ENCODE measurements at regions not wholly inside any gene's neighbourhood (a gene's known extent, or its start where the extent isn't known, plus 50 kb on each side); places are given as distances from the start of the nearest gene placed in this dataset.

- no peak overlapping the region for H3K4me3 ChIP-seq (ENCODE audit: low read length)
Observed at GRCh38 chr2:7824211-7824610, 857.6 kb upstream of the ID2 start.

GRCh38 chr2:7825591-7826312 lies 856.1 kb upstream of the ID2 start:
- H3K4me3 ChIP-seq (ENCODE audit: low read length) = no peak overlapping the region
- no peak for TF ChIP-seq ZNF274 (IDR thresholded peaks at IDR 0.05; ENCODE audit: low read depth, low read length)

More at GRCh38 chr2:7824211-7824610, 857.6 kb upstream of the ID2 start:
- TF ChIP-seq ZNF274 (IDR thresholded peaks at IDR 0.05; ENCODE audit: low read depth, low read length) = no peak

- H3K4me3 ChIP-seq (ENCODE audit: low read length) = no peak overlapping the region
- TF ChIP-seq ZNF274 (IDR thresholded peaks at IDR 0.05; ENCODE audit: low read depth, low read length) = no peak
Observed at GRCh38 chr2:7826656-7827055, 855.2 kb upstream of the ID2 start.

GRCh38 chr2:7829241-7829640 lies 852.6 kb upstream of the ID2 start:
- no peak for TF ChIP-seq ZNF274 (IDR thresholded peaks at IDR 0.05; ENCODE audit: low read depth, low read length)
- no peak overlapping the region for H3K4me3 ChIP-seq (ENCODE audit: low read length)

- no peak for TF ChIP-seq ZNF274 (IDR thresholded peaks at IDR 0.05; ENCODE audit: low read depth, low read length)
- no peak overlapping the region for H3K4me3 ChIP-seq (ENCODE audit: low read length)
Observed at GRCh38 chr2:7830616-7831015, 851.2 kb upstream of the ID2 start.

- TF ChIP-seq ZNF274 (IDR thresholded peaks at IDR 0.05; ENCODE audit: low read depth, low read length) = no peak
- H3K4me3 ChIP-seq (ENCODE audit: low read length) = no peak overlapping the region
Observed at GRCh38 chr2:7835151-7835550, 846.7 kb upstream of the ID2 start.

GRCh38 chr2:7835693-7836680 lies 845.9 kb upstream of the ID2 start:
- H3K4me3 ChIP-seq (ENCODE audit: low read length) = no peak overlapping the region
- no peak for TF ChIP-seq ZNF274 (IDR thresholded peaks at IDR 0.05; ENCODE audit: low read depth, low read length)

GRCh38 chr2:7837237-7837760 lies 844.6 kb upstream of the ID2 start:
- TF ChIP-seq ZNF274 (IDR thresholded peaks at IDR 0.05; ENCODE audit: low read depth, low read length) = no peak
- H3K4me3 ChIP-seq (ENCODE audit: low read length) = no peak overlapping the region

GRCh38 chr2:7838669-7839068 lies 843.2 kb upstream of the ID2 start:
- no peak overlapping the region for H3K4me3 ChIP-seq (ENCODE audit: low read length)
- TF ChIP-seq ZNF274 (IDR thresholded peaks at IDR 0.05; ENCODE audit: low read depth, low read length) = no peak

GRCh38 chr2:7840651-7841380 lies 841.0 kb upstream of the ID2 start:
- no peak for TF ChIP-seq ZNF274 (IDR thresholded peaks at IDR 0.05; ENCODE audit: low read depth, low read length)

GRCh38 chr2:7841751-7842150 lies 840.1 kb upstream of the ID2 start:
- no peak overlapping the region for H3K4me3 ChIP-seq (ENCODE audit: low read length)
- no peak for TF ChIP-seq ZNF274 (IDR thresholded peaks at IDR 0.05; ENCODE audit: low read depth, low read length)

More at GRCh38 chr2:7840651-7841380, 841.0 kb upstream of the ID2 start:
- no peak overlapping the region for H3K4me3 ChIP-seq (ENCODE audit: low read length)

- no peak overlapping the region for H3K4me3 ChIP-seq (ENCODE audit: low read length)
- TF ChIP-seq ZNF274 (IDR thresholded peaks at IDR 0.05; ENCODE audit: low read depth, low read length) = no peak
Observed at GRCh38 chr2:7844414-7844965, 837.4 kb upstream of the ID2 start.

- no peak for TF ChIP-seq ZNF274 (IDR thresholded peaks at IDR 0.05; ENCODE audit: low read depth, low read length)
Observed at GRCh38 chr2:7845332-7845731, 836.5 kb upstream of the ID2 start.

GRCh38 chr2:7846607-7847006 lies 835.2 kb upstream of the ID2 start:
- no peak for TF ChIP-seq ZNF274 (IDR thresholded peaks at IDR 0.05; ENCODE audit: low read depth, low read length)
- no peak overlapping the region for H3K4me3 ChIP-seq (ENCODE audit: low read length)

More at GRCh38 chr2:7845332-7845731, 836.5 kb upstream of the ID2 start:
- no peak overlapping the region for H3K4me3 ChIP-seq (ENCODE audit: low read length)
